Coronary artery (tissue), 2 donors: ENCODE measurements at regions not wholly inside any gene's neighbourhood (a gene's known extent, or its start where the extent isn't known, plus 50 kb on each side); places are given as distances from the start of the nearest gene placed in this dataset.
A peak's percentile ranks its signal among the peaks of the same experiment; 100 is the strongest.

Experiments used
- DNase-seq: peaks from one replicate; pipeline ENCODE4 v3.0.0-alpha.2; 2017; ENCODE audit warnings: low spot score
- H3K27ac ChIP-seq, 2 donors: fragments of 200-600 bp; sonication (generic); one replicate each; pipeline ENCODE4 v1.5.1; 2016 to 2019
- H3K4me3 ChIP-seq: fragments of 200-600 bp; sonication (generic); 2 replicates; pipeline ENCODE4 v1.5.1; 2016; ENCODE audit warnings: mild to moderate bottlenecking, moderate library complexity
- TF ChIP-seq, protein P1 (sequence below): fragments of 200-600 bp; sonication (generic); IDR thresholded peaks from one replicate; pipeline ENCODE4 v1.5.1; 2019; ENCODE audit warnings: antibody characterized with exemption

DNA sequence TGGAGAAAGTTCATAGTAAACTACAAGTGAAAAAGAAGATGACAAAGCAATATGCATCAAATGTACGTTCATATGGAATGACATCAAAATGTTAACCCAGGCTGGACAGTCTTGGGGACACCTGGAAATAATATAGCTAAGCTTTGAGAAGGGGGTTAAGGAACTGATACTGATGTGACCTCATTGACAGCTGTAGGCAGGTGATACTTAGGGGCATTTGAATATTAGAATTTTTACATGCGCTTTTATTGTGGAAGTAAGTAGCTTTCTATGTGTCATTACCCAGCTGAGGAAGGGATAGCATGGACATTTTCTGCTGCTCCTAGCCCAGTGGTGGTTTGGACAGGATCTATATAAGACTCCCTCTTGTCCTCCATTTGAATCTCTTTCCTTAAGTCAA, 299.7 kb downstream of the CWC27 start:
- DNase-seq, result no peak
- TF ChIP-seq, protein P1, sequence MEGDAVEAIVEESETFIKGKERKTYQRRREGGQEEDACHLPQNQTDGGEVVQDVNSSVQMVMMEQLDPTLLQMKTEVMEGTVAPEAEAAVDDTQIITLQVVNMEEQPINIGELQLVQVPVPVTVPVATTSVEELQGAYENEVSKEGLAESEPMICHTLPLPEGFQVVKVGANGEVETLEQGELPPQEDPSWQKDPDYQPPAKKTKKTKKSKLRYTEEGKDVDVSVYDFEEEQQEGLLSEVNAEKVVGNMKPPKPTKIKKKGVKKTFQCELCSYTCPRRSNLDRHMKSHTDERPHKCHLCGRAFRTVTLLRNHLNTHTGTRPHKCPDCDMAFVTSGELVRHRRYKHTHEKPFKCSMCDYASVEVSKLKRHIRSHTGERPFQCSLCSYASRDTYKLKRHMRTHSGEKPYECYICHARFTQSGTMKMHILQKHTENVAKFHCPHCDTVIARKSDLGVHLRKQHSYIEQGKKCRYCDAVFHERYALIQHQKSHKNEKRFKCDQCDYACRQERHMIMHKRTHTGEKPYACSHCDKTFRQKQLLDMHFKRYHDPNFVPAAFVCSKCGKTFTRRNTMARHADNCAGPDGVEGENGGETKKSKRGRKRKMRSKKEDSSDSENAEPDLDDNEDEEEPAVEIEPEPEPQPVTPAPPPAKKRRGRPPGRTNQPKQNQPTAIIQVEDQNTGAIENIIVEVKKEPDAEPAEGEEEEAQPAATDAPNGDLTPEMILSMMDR, result no peak
- no peak overlapping the region for H3K4me3 ChIP-seq
- H3K27ac ChIP-seq, result no peak overlapping the region

DNA sequence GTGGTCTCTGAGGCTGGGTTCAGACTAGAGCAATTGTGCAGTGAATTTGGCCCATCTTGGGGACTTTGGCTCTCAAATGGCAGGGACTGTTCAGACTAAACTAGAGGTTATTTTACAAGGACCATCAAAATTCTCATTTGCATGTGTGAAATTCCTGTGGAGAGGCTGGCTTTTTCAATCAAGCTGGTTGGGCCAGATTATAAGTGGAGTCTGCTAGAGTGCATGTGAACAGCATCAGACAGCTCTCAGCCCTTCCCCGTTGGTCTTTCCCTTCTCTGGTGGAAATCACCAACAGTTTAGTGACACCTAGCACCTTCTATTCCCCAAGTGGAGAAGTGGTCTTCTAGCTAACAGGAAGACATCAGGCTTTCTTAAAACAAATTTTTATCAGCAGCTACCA, 301.3 kb downstream of the CWC27 start:
- no peak overlapping the region for H3K4me3 ChIP-seq
- TF ChIP-seq, protein P1, result no peak
- H3K27ac ChIP-seq, result no peak overlapping the region
- no peak for DNase-seq

DNA sequence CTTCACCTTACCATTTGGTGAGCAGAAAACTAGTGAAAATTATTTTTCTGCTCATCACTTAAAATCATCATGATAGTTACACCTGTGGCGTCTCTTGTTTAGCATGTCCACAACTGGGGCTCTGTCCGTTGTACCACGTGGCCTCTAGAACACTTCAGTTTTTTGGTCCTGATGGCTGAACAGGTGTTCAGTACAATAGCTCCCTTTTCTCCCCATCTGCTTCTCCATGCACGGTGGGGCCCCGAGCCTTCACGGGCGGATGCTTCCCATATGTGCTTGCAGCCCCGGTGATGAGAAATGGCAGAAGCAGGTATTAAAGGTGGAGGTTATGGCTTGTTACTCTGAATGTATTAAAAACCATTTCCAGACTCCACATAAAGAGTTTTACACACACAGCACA, 304.1 kb downstream of the CWC27 start:
- TF ChIP-seq, protein P1, result no peak
- DNase-seq, result no peak
- no peak overlapping the region for H3K27ac ChIP-seq
- H3K4me3 ChIP-seq, result no peak overlapping the region

DNA sequence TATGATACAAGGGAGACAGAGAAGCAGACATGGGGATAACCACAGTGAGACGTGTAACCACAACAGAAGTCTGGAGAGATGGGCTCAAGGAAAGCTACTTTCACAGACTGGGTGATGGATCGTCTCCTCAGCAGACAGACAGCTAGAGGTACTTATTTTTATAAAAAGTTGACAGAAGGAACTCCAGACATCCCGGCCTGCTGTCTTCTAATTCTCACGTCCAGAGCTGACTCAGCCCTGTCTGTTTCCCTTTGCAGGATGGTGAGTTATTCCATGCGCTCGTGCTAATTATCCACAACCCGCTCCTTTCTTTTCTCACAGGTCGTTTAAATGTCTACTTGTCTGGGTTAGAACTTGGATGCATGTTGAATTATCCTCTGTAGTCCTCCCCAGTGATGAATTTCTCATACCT, 304.5 kb downstream of the CWC27 start:
- no peak for DNase-seq
- Histone ChIP-seq H3K4me3 (no peak overlapping the region), H3K27ac (no peak overlapping the region)
- TF ChIP-seq, protein P1, result no peak

DNA sequence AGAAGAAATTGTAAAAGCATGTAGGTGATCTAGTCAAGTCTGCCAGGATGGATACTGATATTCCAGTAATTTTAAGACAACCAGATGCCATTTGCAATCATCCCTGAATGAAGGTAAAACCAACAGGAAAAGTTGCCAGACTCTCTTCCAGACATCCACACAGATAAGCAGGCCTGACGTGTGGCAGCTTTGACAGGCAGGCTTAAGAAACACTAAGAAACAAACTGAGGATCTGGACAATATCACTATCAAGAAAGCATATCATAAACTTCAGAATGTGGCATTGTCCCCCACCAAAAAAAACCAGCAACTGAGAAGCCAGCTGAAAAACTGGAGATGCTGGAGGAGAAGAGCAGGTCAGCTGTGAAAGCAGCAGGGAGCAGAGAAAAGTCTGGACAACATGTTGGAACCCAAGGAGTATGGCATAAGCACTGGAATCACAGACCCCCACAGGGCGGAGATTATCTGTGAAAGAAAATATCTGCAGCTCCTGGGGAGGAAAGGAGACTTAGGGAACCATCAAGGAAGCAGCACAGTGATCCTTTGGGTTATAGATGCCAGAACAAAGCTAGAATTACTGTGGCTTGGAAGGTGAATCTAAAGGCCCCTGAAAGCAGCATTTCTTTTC, 307.0 kb downstream of the CWC27 start:
- TF ChIP-seq, protein P1, result no peak

DNA sequence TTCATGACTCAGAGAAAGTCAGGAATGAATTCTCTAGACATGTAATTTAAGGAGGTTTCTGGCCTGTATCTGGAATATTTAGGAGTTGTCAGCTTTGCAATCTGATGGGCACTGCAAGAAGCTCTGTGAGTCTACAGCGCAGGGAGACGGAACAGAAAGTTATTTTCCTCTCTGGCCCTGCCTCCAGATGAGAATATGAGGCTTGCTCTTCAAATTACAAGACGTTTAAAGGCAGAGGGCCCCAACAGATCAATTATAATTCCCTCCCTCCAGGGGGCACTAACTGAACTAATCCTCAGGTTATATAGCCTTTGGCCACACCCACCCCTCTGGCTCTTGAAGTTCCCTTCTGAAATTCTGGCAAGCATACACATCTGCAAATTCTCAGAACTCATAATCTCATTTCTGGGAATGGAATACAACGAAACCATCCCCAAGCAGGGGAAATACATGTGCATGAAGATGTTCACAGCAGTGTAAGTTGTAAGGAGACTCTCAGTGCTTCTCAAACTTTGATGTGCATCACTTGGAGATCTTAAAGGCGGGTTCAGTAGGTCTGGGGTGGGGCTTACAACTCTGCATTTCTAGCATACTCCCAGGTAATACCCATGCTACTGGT, 307.6 kb downstream of the CWC27 start:
- DNase-seq, result no peak
- TF ChIP-seq, protein P1, result no peak
- H3K27ac ChIP-seq, result peak overlapping the region; percentile 62 to 81
- H3K4me3 ChIP-seq, result no peak overlapping the region

More for the DNA sequence above, 307.0 kb downstream of the CWC27 start:
- no peak overlapping the region for H3K4me3 ChIP-seq
- no peak for DNase-seq
- peak overlapping the region; percentile 62 to 81 for H3K27ac ChIP-seq

DNA sequence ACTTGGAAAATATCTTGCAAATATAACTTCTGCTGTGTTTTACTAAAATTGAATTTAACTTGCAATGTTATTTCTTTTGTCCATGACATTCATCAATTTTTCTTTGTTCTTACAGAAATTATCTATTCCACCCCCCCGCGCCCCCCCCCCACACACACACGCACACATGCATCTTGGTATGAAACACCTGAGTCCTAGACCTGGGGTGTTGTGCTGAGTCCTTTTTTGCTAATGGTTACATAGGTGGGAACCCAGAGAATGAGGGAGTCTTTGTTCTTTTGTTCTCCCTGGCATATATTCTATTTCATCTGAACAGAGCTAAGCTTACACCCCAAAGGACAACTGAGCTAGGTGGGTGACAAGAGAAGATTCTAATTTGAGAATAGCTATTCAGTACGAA, 308.9 kb downstream of the CWC27 start:
- H3K4me3 ChIP-seq, result no peak overlapping the region
- TF ChIP-seq, protein P1, result no peak
- no peak for DNase-seq
- no peak overlapping the region for H3K27ac ChIP-seq
